ENCODE measurements at regions not wholly inside any gene's neighbourhood (a gene's known extent, or its start where the extent isn't known, plus 50 kb on each side); places are given as distances from the start of the nearest gene placed in this dataset.

GRCh38 chr6:11902527-11902926 is 109.6 kb upstream of the HIVEP1 start:
- no peak for TF ChIP-seq CTCF (conservative IDR thresholded peaks at IDR 0.05; ENCODE audit: low read length)
- TF ChIP-seq EZH2phosphoT487 (IDR thresholded peaks at IDR 0.05; ENCODE audit: borderline replicate concordance, low read depth, low read length), result no peak

All from OCI-LY7 (cell line).